Right atrium auricular region (tissue), 2 donors: ENCODE measurements at regions not wholly inside any gene's neighbourhood (a gene's known extent, or its start where the extent isn't known, plus 50 kb on each side); places are given as distances from the start of the nearest gene placed in this dataset.
"Not testable (repeated sequence)": the region's sequence is repeated elsewhere in the genome, so short reads cannot be mapped to it uniquely, and the experiment has no call there.

Experiments
- DNase-seq: peaks from one replicate; pipeline ENCODE4 v3.0.0-alpha.2; 2019; ENCODE audit warnings: low spot score
- H3K27ac ChIP-seq, 2 donors: fragments of 200-600 bp; sonication (generic); 1 replicate in 1 of 2; 2 replicates in 1 of 2; pipeline ENCODE4 v1.5.1; 2016 to 2019
- H3K27me3 ChIP-seq, 2 donors: fragments of 200-600 bp; sonication (generic); one replicate each; pipeline versions ENCODE4 v1.5.1 to v1.6.0; 2017 to 2019
- H3K36me3 ChIP-seq: fragments of 200-600 bp; sonication (generic); one replicate; pipeline ENCODE4 v1.5.1; 2016
- H3K4me1 ChIP-seq, 2 donors: fragments of 200-600 bp; sonication (generic); one replicate each; pipeline versions ENCODE4 v1.5.1 to v1.6.0; 2017 to 2019
- H3K4me3 ChIP-seq, 2 donors: fragments of 200-600 bp; sonication (generic); 1 replicate in 1 of 2; 2 replicates in 1 of 2; pipeline ENCODE4 v1.5.1; 2017 to 2019; ENCODE audit warnings: mild to moderate bottlenecking in 1 of 2, moderate library complexity in 1 of 2
- H3K9me3 ChIP-seq, 2 donors: fragments of 200-600 bp; sonication (generic); one replicate each; pipeline ENCODE4 v1.5.1; 2019
- CTCF ChIP-seq, 2 donors: fragments of 200-600 bp; sonication (generic); IDR thresholded peaks; one replicate each; pipeline ENCODE4 v1.5.1; 2019; ENCODE audit warnings: antibody characterized with exemption in 2 of 2

GRCh38 chr13:50392977-50393376 lies 377.7 kb downstream of the KCNRG start:
- Histone ChIP-seq H3K4me3 (no peak overlapping the region), H3K9me3 (no peaks in the 10 kb centered on the region), H3K27ac (no peak overlapping the region), H3K36me3 (no peaks in the 10 kb centered on the region), H3K27me3 (no peaks in the 10 kb centered on the region), H3K4me1 (peaks cover 0 to 17% of the 10 kb centered on the region in 2 donors)
- no peak for TF ChIP-seq CTCF (IDR thresholded peaks at IDR 0.05)
- DNase-seq = no peak

- no peak for TF ChIP-seq CTCF (IDR thresholded peaks at IDR 0.05)
- no peak overlapping the region for H3K4me3 ChIP-seq
- no peak for DNase-seq
Observed at GRCh38 chr13:50393628-50394027, 378.4 kb downstream of the KCNRG start.

GRCh38 chr13:50396001-50396400 lies 380.8 kb downstream of the KCNRG start:
- DNase-seq = no peak
- TF ChIP-seq CTCF (IDR thresholded peaks at IDR 0.05) = no peak
- Histone ChIP-seq H3K27ac (no peak overlapping the region), H3K4me3 (no peak overlapping the region), H3K9me3 (no peaks in the 10 kb centered on the region), H3K4me1 (peaks cover 0 to 24% of the 10 kb centered on the region in 2 donors), H3K27me3 (no peaks in the 10 kb centered on the region), H3K36me3 (no peaks in the 10 kb centered on the region)

More at GRCh38 chr13:50393628-50394027, 378.4 kb downstream of the KCNRG start:
- no peak overlapping the region for H3K27ac ChIP-seq
- peaks cover 0 to 17% of the 10 kb centered on the region in 2 donors for H3K4me1 ChIP-seq
- no peaks in the 10 kb centered on the region for H3K9me3 ChIP-seq
- H3K27me3 ChIP-seq = no peaks in the 10 kb centered on the region
- H3K36me3 ChIP-seq = no peaks in the 10 kb centered on the region

GRCh38 chr13:50396618-50397017 lies 381.4 kb downstream of the KCNRG start:
- H3K36me3 ChIP-seq, H3K27ac ChIP-seq: not testable (repeated sequence)

GRCh38 chr13:50400035-50400726 lies 384.9 kb downstream of the KCNRG start:
- H3K9me3 ChIP-seq = no peaks in the 10 kb centered on the region
- H3K27me3 ChIP-seq = no peaks in the 10 kb centered on the region
- peak overlapping the region in 1 of 2 donors; percentile 74 for H3K27ac ChIP-seq
- no peak for TF ChIP-seq CTCF (IDR thresholded peaks at IDR 0.05)
- DNase-seq = no peak
- no peaks in the 10 kb centered on the region for H3K36me3 ChIP-seq
- no peak overlapping the region for H3K4me3 ChIP-seq
- peaks cover 0 to 20% of the 10 kb centered on the region in 2 donors for H3K4me1 ChIP-seq

More at GRCh38 chr13:50396618-50397017, 381.4 kb downstream of the KCNRG start:
- DNase-seq, H3K9me3 ChIP-seq, H3K27me3 ChIP-seq, H3K4me3 ChIP-seq: not testable (repeated sequence)
- H3K4me1 ChIP-seq = peaks cover 0 to 31% of the 10 kb centered on the region in 2 donors

- no peak overlapping the region for H3K4me3 ChIP-seq
- no peaks in the 10 kb centered on the region for H3K9me3 ChIP-seq
- H3K27ac ChIP-seq = peak overlapping the region in 1 of 2 donors; percentile 74
- no peak for TF ChIP-seq CTCF (IDR thresholded peaks at IDR 0.05)
- DNase-seq = no peak
- H3K4me1 ChIP-seq = peaks cover 0 to 20% of the 10 kb centered on the region in 2 donors
- H3K27me3 ChIP-seq = no peaks in the 10 kb centered on the region
- H3K36me3 ChIP-seq = no peaks in the 10 kb centered on the region
Observed at GRCh38 chr13:50401049-50401505, 385.8 kb downstream of the KCNRG start.
